ENCODE measurements at regions not wholly inside any gene's neighbourhood (a gene's known extent, or its start where the extent isn't known, plus 50 kb on each side); places are given as distances from the start of the nearest gene placed in this dataset.

DNA sequence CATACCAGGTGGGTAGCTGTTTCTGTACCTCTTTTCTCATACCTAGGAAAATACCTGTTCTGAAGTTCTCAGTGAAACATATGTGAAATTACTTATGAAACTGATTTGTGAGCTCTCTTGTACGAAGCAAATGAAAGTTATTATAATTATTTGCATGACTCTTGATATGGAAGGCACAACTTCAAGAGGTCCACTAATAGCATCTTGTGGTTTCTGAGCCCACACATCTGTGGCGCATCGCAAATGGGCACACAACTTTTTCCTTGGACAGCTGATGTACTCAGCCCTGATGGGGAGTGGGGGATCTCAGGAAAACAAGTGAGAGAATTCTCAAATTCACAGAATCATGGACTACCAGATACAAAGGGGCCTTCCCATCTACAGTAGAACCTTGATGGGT lies 432.3 kb downstream of the CD83 start:
- H3K4me3 ChIP-seq (ENCODE audit: low read depth in 2 of 2, low read length in 1 of 2): no peak overlapping the region
- H3F3A ChIP-seq (replicated peaks; ENCODE audit: insufficient read depth): no peaks in the 10 kb centered on the region
- no peak overlapping the region for H2AFZ ChIP-seq (ENCODE audit: low read depth)
- no peak overlapping the region for H3K27ac ChIP-seq (ENCODE audit: low read depth in 2 of 2, low read length in 1 of 2)
- H3K9me3 ChIP-seq: no peaks in the 10 kb centered on the region
- H3K4me2 ChIP-seq: no peak overlapping the region
- H3K36me3 ChIP-seq (replicated peaks in 1 of 2; ENCODE audit: control insufficient read depth in 1 of 2, insufficient read depth in 2 of 2, low read length in 1 of 2): no peaks in the 10 kb centered on the region
- 61% methylated on average over 3 of the region's 3 CpGs for WGBS (ENCODE audit: low lambda C conversion rate)
- DNase-seq: no peak
- H3K27me3 ChIP-seq (ENCODE audit: insufficient read depth): no peaks in the 10 kb centered on the region
- TF ChIP-seq, protein P1, sequence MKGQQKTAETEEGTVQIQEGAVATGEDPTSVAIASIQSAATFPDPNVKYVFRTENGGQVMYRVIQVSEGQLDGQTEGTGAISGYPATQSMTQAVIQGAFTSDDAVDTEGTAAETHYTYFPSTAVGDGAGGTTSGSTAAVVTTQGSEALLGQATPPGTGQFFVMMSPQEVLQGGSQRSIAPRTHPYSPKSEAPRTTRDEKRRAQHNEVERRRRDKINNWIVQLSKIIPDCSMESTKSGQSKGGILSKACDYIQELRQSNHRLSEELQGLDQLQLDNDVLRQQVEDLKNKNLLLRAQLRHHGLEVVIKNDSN (IDR thresholded peaks at IDR 0.05; ENCODE audit: borderline replicate concordance, low read depth): no peak
- TF ChIP-seq, protein P2, sequence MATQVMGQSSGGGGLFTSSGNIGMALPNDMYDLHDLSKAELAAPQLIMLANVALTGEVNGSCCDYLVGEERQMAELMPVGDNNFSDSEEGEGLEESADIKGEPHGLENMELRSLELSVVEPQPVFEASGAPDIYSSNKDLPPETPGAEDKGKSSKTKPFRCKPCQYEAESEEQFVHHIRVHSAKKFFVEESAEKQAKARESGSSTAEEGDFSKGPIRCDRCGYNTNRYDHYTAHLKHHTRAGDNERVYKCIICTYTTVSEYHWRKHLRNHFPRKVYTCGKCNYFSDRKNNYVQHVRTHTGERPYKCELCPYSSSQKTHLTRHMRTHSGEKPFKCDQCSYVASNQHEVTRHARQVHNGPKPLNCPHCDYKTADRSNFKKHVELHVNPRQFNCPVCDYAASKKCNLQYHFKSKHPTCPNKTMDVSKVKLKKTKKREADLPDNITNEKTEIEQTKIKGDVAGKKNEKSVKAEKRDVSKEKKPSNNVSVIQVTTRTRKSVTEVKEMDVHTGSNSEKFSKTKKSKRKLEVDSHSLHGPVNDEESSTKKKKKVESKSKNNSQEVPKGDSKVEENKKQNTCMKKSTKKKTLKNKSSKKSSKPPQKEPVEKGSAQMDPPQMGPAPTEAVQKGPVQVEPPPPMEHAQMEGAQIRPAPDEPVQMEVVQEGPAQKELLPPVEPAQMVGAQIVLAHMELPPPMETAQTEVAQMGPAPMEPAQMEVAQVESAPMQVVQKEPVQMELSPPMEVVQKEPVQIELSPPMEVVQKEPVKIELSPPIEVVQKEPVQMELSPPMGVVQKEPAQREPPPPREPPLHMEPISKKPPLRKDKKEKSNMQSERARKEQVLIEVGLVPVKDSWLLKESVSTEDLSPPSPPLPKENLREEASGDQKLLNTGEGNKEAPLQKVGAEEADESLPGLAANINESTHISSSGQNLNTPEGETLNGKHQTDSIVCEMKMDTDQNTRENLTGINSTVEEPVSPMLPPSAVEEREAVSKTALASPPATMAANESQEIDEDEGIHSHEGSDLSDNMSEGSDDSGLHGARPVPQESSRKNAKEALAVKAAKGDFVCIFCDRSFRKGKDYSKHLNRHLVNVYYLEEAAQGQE (IDR thresholded peaks at IDR 0.05; ENCODE audit: low read depth, low read length): no peak
- TF ChIP-seq, protein P3, sequence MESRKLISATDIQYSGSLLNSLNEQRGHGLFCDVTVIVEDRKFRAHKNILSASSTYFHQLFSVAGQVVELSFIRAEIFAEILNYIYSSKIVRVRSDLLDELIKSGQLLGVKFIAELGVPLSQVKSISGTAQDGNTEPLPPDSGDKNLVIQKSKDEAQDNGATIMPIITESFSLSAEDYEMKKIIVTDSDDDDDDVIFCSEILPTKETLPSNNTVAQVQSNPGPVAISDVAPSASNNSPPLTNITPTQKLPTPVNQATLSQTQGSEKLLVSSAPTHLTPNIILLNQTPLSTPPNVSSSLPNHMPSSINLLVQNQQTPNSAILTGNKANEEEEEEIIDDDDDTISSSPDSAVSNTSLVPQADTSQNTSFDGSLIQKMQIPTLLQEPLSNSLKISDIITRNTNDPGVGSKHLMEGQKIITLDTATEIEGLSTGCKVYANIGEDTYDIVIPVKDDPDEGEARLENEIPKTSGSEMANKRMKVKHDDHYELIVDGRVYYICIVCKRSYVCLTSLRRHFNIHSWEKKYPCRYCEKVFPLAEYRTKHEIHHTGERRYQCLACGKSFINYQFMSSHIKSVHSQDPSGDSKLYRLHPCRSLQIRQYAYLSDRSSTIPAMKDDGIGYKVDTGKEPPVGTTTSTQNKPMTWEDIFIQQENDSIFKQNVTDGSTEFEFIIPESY (IDR thresholded peaks at IDR 0.05; ENCODE audit: borderline replicate concordance, low read depth): no peak
- TF ChIP-seq FOXM1 (IDR thresholded peaks at IDR 0.05; ENCODE audit: low read depth): no peak
- TF ChIP-seq EZH2phosphoT487 (IDR thresholded peaks at IDR 0.05; ENCODE audit: borderline replicate concordance, low read depth): no peak
- no peak for TF ChIP-seq GATA2 (CRISPR knock-in tag; IDR thresholded peaks at IDR 0.05)
- TF ChIP-seq RFX5 (IDR thresholded peaks at IDR 0.05; ENCODE audit: low read length): no peak
- TF ChIP-seq FOXJ3 (CRISPR knock-in tag; IDR thresholded peaks at IDR 0.05): no peak
- TF ChIP-seq RAD21 (IDR thresholded peaks at IDR 0.05; ENCODE audit: low read length): no peak
- no peak for TF ChIP-seq NRF1 (IDR thresholded peaks at IDR 0.05; ENCODE audit: low read depth, low read length)
- no peak for TF ChIP-seq JUND (IDR thresholded peaks at IDR 0.05)
- TF ChIP-seq GABPA (IDR thresholded peaks at IDR 0.05; ENCODE audit: low read depth): no peak
- no peak for TF ChIP-seq TEAD4 (IDR thresholded peaks at IDR 0.05; ENCODE audit: borderline replicate concordance, insufficient read depth)
- TF ChIP-seq, protein P4, sequence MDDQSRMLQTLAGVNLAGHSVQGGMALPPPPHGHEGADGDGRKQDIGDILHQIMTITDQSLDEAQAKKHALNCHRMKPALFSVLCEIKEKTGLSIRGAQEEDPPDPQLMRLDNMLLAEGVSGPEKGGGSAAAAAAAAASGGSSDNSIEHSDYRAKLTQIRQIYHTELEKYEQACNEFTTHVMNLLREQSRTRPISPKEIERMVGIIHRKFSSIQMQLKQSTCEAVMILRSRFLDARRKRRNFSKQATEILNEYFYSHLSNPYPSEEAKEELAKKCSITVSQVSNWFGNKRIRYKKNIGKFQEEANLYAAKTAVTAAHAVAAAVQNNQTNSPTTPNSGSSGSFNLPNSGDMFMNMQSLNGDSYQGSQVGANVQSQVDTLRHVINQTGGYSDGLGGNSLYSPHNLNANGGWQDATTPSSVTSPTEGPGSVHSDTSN (IDR thresholded peaks at IDR 0.05): no peak
- no peak for TF ChIP-seq NFIC (IDR thresholded peaks at IDR 0.05; ENCODE audit: borderline replicate concordance)
- no peak for TF ChIP-seq POLR2AphosphoS5 (IDR thresholded peaks at IDR 0.05; ENCODE audit: low read depth, low read length)
- no peak for TF ChIP-seq RCOR1 (IDR thresholded peaks at IDR 0.05; ENCODE audit: low read length)
- no peak for TF ChIP-seq TCF12 (IDR thresholded peaks at IDR 0.05)
- no peaks in the 10 kb centered on the region for H4K20me1 ChIP-seq (ENCODE audit: insufficient read depth)
- H3K9ac ChIP-seq: no peak overlapping the region
- ChIA-PET CTCF (no interaction called here), POLR2A (no interaction called here)
- no peaks in the 10 kb centered on the region for H3K4me1 ChIP-seq (ENCODE audit: control insufficient read depth in 1 of 2, insufficient read depth in 2 of 2, low read depth in 1 of 2, low read length in 1 of 2)
- no peaks in the 10 kb centered on the region for H3K9me2 ChIP-seq
- H3K79me2 ChIP-seq (ENCODE audit: insufficient read depth): no peaks in the 10 kb centered on the region

Measured in SK-N-SH (cell line).